GM23338 (cell line): ENCODE measurements at regions not wholly inside any gene's neighbourhood (a gene's known extent, or its start where the extent isn't known, plus 50 kb on each side); places are given as distances from the start of the nearest gene placed in this dataset.

ENCODE experiments used
- ATAC-seq: fragments of 200-7000 bp; cut with Tn5 transposase; 3 replicates; pipeline ENCODE4 v1.9.1; 2020
- DNase-seq: peaks from one replicate; pipeline ENCODE4 v3.0.0-alpha.2; 2015; ENCODE audit warnings: low spot score
- H2AFZ ChIP-seq: fragments of 200-600 bp; sonication (generic); 2 replicates; pipeline ENCODE4 v1.8.0; 2016; ENCODE audit warnings: antibody characterized with exemption, mild to moderate bottlenecking, moderate library complexity
- H3F3A ChIP-seq: fragments of 200-600 bp; sonication (generic); replicated peaks from 2 replicates; pipeline ENCODE4 v1.8.0; 2017; ENCODE audit warnings: antibody characterized with exemption, mixed run types, low read depth
- H3K27ac ChIP-seq: fragments of 200-600 bp; sonication (generic); 2 replicates; pipeline ENCODE4 v1.6.1; 2016; ENCODE audit warnings: low read depth
- H3K27me3 ChIP-seq: fragments of 200-600 bp; sonication (generic); 2 replicates; pipeline ENCODE4 v1.8.0; 2016; ENCODE audit warnings: mild to moderate bottlenecking, mixed run types, moderate library complexity; ENCODE audit not compliant: insufficient read depth
- H3K36me3 ChIP-seq: fragments of 200-600 bp; sonication (generic); 2 replicates; pipeline ENCODE4 v1.8.0; 2016; ENCODE audit warnings: mild to moderate bottlenecking; ENCODE audit not compliant: insufficient read depth
- H3K4me1 ChIP-seq: fragments of 200-600 bp; sonication (generic); 2 replicates; pipeline ENCODE4 v1.8.0; 2016; ENCODE audit warnings: mild to moderate bottlenecking, moderate library complexity; ENCODE audit not compliant: insufficient read depth
- H3K4me2 ChIP-seq: fragments of 200-600 bp; sonication (generic); 2 replicates; pipeline ENCODE4 v1.7.1; 2017; ENCODE audit warnings: mixed run types
- H3K4me3 ChIP-seq: fragments of 200-600 bp; sonication (generic); 2 replicates; pipeline ENCODE4 v1.6.1; 2016; ENCODE audit warnings: mixed run types
- H3K79me2 ChIP-seq: fragments of 200-600 bp; sonication (generic); replicated peaks from 2 replicates; pipeline ENCODE4 v1.8.0; 2017; ENCODE audit warnings: mild to moderate bottlenecking; ENCODE audit not compliant: insufficient read depth
- H3K9me2 ChIP-seq: fragments of 200-600 bp; sonication (generic); 2 replicates; pipeline ENCODE4 v1.8.0; 2017; ENCODE audit not compliant: insufficient read depth
- H4K20me1 ChIP-seq: fragments of 200-600 bp; sonication (generic); replicated peaks from 2 replicates; pipeline ENCODE4 v1.8.0; 2017; ENCODE audit warnings: mild to moderate bottlenecking; ENCODE audit not compliant: insufficient read depth
- H3K27ac Mint-ChIP-seq: 2 replicates; pipeline ENCODE4 v1.8.0; 2020; ENCODE audit warnings: inconsistent platforms, mild to moderate bottlenecking, moderate library complexity, mixed read lengths
- H3K27me3 Mint-ChIP-seq: 3 replicates; pipeline ENCODE4 v1.8.0; 2022; ENCODE audit warnings: low read depth, mild to moderate bottlenecking, moderate library complexity, mixed read lengths, inconsistent platforms; ENCODE audit not compliant: insufficient read depth, poor library complexity
- H3K36me3 Mint-ChIP-seq: 3 replicates; pipeline ENCODE4 v1.8.0; 2021; ENCODE audit warnings: low read depth, mild to moderate bottlenecking, inconsistent platforms, moderate library complexity, mixed read lengths
- H3K4me1 Mint-ChIP-seq: 3 replicates; pipeline ENCODE4 v1.8.0; 2020; ENCODE audit warnings: mild to moderate bottlenecking, inconsistent platforms, mixed read lengths
- H3K4me3 Mint-ChIP-seq: 3 replicates; pipeline ENCODE4 v1.8.0; 2021; ENCODE audit warnings: moderate library complexity, mild to moderate bottlenecking, inconsistent platforms, mixed read lengths
- H3K9me3 Mint-ChIP-seq: 3 replicates; pipeline ENCODE4 v1.8.0; 2020; ENCODE audit warnings: moderate library complexity, mild to moderate bottlenecking, inconsistent platforms, mixed read lengths
- EZH2 ChIP-seq: fragments of 200-600 bp; sonication (generic); IDR thresholded peaks from one replicate; pipeline ENCODE4 v1.8.0; 2017; ENCODE audit warnings: antibody characterized with exemption, mild to moderate bottlenecking, low read depth; ENCODE audit not compliant: unreplicated experiment
- EZH2phosphoT487 ChIP-seq: fragments of 200-600 bp; sonication (generic); IDR thresholded peaks from one replicate; pipeline ENCODE4 v1.8.1; 2018; ENCODE audit warnings: antibody characterized with exemption; ENCODE audit not compliant: unreplicated experiment
- JUNB ChIP-seq: IDR thresholded peaks from one replicate; pipeline ENCODE4 v1.6.1; 2016; ENCODE audit warnings: antibody characterized with exemption; ENCODE audit not compliant: unreplicated experiment
- NANOG ChIP-seq: IDR thresholded peaks from 2 replicates; pipeline ENCODE4 v1.6.1; 2016; ENCODE audit warnings: antibody characterized with exemption, borderline replicate concordance
- POLR2AphosphoS5 ChIP-seq: IDR thresholded peaks from 2 replicates; pipeline ENCODE4 v1.6.1; 2016; ENCODE audit warnings: antibody characterized with exemption, low read depth
- ZNF331 ChIP-seq: fragments of 250-450 bp; sonication (Bioruptor Pico); IDR thresholded peaks from 2 replicates; pipeline ENCODE4 v1.5.0; 2020; ENCODE audit warnings: low read depth, mild to moderate bottlenecking, moderate library complexity
- ZNF462 ChIP-seq: fragments of 250-450 bp; sonication (Bioruptor Pico); IDR thresholded peaks from 2 replicates; pipeline ENCODE4 v1.5.0; 2020; ENCODE audit warnings: mild to moderate bottlenecking, moderate library complexity

- no peaks in the 10 kb centered on the region for H3K79me2 ChIP-seq
These were observed 318.0 kb downstream of the BCAT1 start for GRCh38 chr12:24630856-24631255.

More at GRCh38 chr12:24630856-24631255, 318.0 kb downstream of the BCAT1 start:
- peaks cover 2% of the 10 kb centered on the region for H3K27me3 Mint-ChIP-seq
- H3K9me3 Mint-ChIP-seq: no peaks in the 10 kb centered on the region
- no peaks in the 10 kb centered on the region for H3K27me3 ChIP-seq
- H3K4me3 ChIP-seq: no peak overlapping the region
- H3K36me3 ChIP-seq: no peaks in the 10 kb centered on the region
- no peak for ATAC-seq
- no peaks in the 10 kb centered on the region; the same call in 1 of the 2 replicates for H4K20me1 ChIP-seq
- H3K4me1 Mint-ChIP-seq: peaks cover 1% of the 10 kb centered on the region
- H3F3A ChIP-seq: no peaks in the 10 kb centered on the region
- no peaks in the 10 kb centered on the region for H3K36me3 Mint-ChIP-seq
- H3K4me3 Mint-ChIP-seq: no peak overlapping the region
- H3K9me2 ChIP-seq: no peaks in the 10 kb centered on the region
- DNase-seq: no peak
- H3K27ac ChIP-seq: no peak overlapping the region
- H2AFZ ChIP-seq: no peak overlapping the region
- no peak overlapping the region for H3K27ac Mint-ChIP-seq
- no peak overlapping the region for H3K4me2 ChIP-seq
- no peak for TF ChIP-seq ZNF331 (CRISPR knock-in tag)
- TF ChIP-seq JUNB: no peak
- no peak for TF ChIP-seq EZH2
- TF ChIP-seq ZNF462 (CRISPR knock-in tag): no peak
- no peak for TF ChIP-seq NANOG
- no peak for TF ChIP-seq EZH2phosphoT487
- no peak for TF ChIP-seq POLR2AphosphoS5
- no peaks in the 10 kb centered on the region for H3K4me1 ChIP-seq
